Testis (tissue), 2 donors: ENCODE measurements at regions not wholly inside any gene's neighbourhood (a gene's known extent, or its start where the extent isn't known, plus 50 kb on each side); places are given as distances from the start of the nearest gene placed in this dataset.
A peak's percentile ranks its signal among the peaks of the same experiment; 100 is the strongest.

Experiments
- DNase-seq: peaks from one replicate; pipeline ENCODE4 v3.0.0-alpha.2; 2019
- H3K27ac ChIP-seq, 2 donors: fragments of 200-600 bp; sonication (generic); one replicate each; pipeline ENCODE4 v1.5.1; 2019
- H3K27me3 ChIP-seq: fragments of 200-600 bp; sonication (generic); one replicate; pipeline ENCODE4 v1.5.1; 2019
- H3K36me3 ChIP-seq: fragments of 200-600 bp; sonication (generic); one replicate; pipeline ENCODE4 v1.5.1; 2017; ENCODE audit warnings: low read depth; ENCODE audit errors: missing control alignments
- H3K4me1 ChIP-seq: fragments of 200-600 bp; sonication (generic); one replicate; pipeline ENCODE4 v1.5.1; 2019
- H3K4me3 ChIP-seq, 2 donors: fragments of 200-600 bp; sonication (generic); one replicate each; pipeline ENCODE4 v1.5.1; 2017 to 2019
- H3K9me3 ChIP-seq: fragments of 200-600 bp; sonication (generic); one replicate; pipeline ENCODE4 v1.5.1; 2017
- POLR2A ChIP-seq: fragments of 450-650 bp; IDR thresholded peaks from one replicate; pipeline ENCODE4 v1.6.1; 2017; ENCODE audit warnings: antibody characterized with exemption, mild to moderate bottlenecking, moderate library complexity
- WGBS, 2 donors: methylation state at CpG; one replicate each; pipeline ENCODE4 v1.1.5; 2018; 5-methylcytosine and 5-hydroxymethylcytosine counted together
- intact Hi-C: fragments of 100-400 bp; cut with DNase I; formaldehyde crosslinking; loops from one replicate; pipeline ENCODE4 v1.15.1; 2023; ENCODE audit warnings: low total_unique reads
- TF ChIP-seq, protein P1 (sequence below), 3 experiments: fragments of 450-650 bp in 2 of 3; fragments of 200-600 bp in 1 of 3; sonication (generic) in 1 of 3; IDR thresholded peaks; one replicate each; pipeline ENCODE4 v1.5.1; 2016 to 2019; ENCODE audit warnings: antibody characterized with exemption in 3 of 3, mild to moderate bottlenecking in 2 of 3, moderate library complexity in 1 of 3

DNA sequence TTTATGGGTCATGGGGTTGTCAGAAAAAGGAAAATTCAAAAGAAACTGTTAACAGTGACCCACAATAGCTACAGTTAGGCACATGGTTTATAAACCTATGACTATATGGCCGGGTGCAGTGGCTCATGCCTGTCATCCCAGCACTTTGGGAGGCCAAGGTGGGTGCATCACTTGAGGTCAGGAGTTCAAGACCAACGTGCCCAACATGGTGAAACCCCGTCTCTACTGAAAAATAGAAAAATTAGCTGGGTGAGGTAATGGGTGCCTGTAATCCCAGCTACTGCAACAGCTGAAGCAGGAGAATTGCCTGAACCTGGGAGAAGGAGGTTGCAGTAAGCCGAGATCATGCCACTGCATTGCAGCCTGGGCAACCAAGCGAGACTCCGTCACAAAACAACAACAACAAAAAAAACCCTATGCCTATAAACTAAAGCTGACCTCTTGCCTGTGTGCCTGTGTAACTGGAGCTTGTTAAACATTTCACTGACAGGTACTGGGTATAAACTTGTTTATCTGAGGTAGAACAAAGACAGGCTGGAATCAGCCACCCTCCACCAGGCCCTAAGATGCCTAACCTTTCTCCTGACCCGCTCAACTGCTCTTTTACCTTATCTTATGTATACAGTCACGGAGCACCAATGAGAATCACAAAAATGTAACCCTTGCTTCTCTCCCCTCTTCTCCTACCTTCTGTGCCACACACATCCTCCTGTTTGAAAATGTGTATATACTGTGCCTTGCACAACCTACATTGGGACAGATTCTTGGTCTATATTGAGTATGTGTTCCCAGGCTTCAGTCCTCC is 62.9 kb upstream of the ATF7IP2 start:
- WGBS, 2 donors, result 73 to 76% methylated on average over 8 of the region's 8 CpGs

DNA sequence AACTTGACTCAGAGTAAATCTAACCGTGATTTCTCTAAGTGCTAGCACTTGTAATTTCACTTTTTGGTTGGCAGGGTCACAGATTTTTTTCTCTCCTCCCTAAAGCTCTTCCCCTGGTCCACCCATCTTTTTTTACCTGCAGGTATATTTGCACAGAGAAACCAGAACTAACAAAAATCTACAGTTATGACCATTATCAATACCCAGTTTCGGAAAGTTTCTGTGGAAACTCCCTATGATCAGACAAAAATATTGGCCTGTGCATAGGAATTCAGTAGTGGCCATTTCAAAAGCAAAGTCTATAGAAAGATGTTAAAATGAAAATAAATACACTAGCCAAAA is 62.4 kb upstream of the ATF7IP2 start:
- Histone ChIP-seq H3K4me1 (peaks cover 7% of the 10 kb centered on the region), H3K36me3 (no peaks in the 10 kb centered on the region), H3K4me3 (no peak overlapping the region), H3K9me3 (no peaks in the 10 kb centered on the region), H3K27ac (no peak overlapping the region), H3K27me3 (no peaks in the 10 kb centered on the region)
- TF ChIP-seq, protein P1, sequence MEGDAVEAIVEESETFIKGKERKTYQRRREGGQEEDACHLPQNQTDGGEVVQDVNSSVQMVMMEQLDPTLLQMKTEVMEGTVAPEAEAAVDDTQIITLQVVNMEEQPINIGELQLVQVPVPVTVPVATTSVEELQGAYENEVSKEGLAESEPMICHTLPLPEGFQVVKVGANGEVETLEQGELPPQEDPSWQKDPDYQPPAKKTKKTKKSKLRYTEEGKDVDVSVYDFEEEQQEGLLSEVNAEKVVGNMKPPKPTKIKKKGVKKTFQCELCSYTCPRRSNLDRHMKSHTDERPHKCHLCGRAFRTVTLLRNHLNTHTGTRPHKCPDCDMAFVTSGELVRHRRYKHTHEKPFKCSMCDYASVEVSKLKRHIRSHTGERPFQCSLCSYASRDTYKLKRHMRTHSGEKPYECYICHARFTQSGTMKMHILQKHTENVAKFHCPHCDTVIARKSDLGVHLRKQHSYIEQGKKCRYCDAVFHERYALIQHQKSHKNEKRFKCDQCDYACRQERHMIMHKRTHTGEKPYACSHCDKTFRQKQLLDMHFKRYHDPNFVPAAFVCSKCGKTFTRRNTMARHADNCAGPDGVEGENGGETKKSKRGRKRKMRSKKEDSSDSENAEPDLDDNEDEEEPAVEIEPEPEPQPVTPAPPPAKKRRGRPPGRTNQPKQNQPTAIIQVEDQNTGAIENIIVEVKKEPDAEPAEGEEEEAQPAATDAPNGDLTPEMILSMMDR (IDR thresholded peaks at IDR 0.05), result no peak
- no peak for TF ChIP-seq POLR2A
- no peak for DNase-seq
- intact Hi-C loops, result no loop called here
- WGBS, 2 donors, result 65 to 76% methylated on average over 2 of the region's 2 CpGs

More for the DNA sequence above, 62.9 kb upstream of the ATF7IP2 start:
- Histone ChIP-seq H3K4me1 (peaks cover 7% of the 10 kb centered on the region), H3K27ac (peak overlapping the region in 1 of 2 donors; percentile 44), H3K4me3 (no peak overlapping the region), H3K36me3 (no peaks in the 10 kb centered on the region), H3K9me3 (no peaks in the 10 kb centered on the region), H3K27me3 (no peaks in the 10 kb centered on the region)
- no peak for TF ChIP-seq POLR2A
- TF ChIP-seq, protein P1 (IDR thresholded peaks at IDR 0.05), result no peak
- no peak for DNase-seq
- intact Hi-C loops, result no loop called here

DNA sequence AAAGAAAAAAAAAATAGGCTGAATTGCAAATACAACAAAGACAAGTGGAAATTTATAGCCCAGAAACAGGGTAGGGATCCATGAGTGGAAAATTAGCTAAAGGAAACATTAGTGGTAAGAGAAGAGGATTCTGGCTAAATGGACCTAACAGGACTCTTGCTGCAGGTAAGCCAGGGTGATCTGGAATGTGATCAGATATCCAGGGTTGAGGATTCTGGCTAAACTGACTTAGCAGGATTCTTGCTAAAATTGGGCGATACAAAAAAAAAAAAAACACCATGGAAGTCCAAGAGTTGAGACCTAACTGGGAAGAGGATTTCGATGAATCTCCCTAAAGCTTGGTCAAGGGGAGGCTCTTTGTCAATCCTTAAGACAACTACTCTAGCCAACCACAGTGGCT is 61.7 kb upstream of the ATF7IP2 start:
- Histone ChIP-seq H3K4me1 (peaks cover 7% of the 10 kb centered on the region), H3K4me3 (no peak overlapping the region), H3K9me3 (no peaks in the 10 kb centered on the region), H3K27me3 (no peaks in the 10 kb centered on the region), H3K36me3 (no peaks in the 10 kb centered on the region), H3K27ac (no peak overlapping the region)
- 95 to 100% methylated on average over 2 of the region's 2 CpGs for WGBS, 2 donors
- TF ChIP-seq, protein P1 (IDR thresholded peaks at IDR 0.05), result no peak
- no peak for TF ChIP-seq POLR2A
- intact Hi-C loops, result no loop called here
- DNase-seq, result no peak

DNA sequence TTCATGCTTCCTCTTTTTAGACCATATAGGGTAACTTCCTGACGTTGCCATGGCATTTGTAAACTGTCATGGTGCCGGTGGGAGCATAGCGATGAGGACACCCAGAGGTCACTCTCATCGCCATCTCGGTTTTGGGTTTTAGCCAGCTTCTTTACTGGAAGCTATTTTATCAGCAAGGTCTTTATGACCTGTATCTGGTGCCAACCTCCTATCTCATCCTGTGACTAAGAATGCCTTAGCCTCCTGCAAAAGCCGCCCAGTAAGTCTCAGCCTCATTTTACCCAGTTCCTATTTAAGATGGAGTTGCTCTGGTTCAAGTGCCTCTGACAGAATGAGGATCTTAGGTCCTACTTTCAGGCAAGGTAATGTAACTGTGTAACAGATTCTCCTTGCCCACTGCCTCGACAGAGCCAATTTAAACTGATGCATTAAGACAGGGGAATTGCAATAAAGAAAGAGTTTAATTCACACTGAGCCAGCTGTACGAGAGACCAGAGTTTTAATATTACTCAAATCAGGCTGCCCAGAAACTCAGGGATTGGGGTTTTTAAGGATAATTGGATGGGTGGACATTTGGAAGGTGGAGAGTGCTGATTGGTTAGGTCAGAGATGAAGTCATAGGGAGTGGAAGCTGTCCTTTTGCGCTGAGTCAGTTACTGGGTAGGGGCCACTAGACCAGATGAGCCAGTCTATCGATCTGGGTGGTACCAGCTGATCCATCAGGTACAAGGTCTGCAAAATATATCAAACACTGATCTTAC is 59.9 kb upstream of the ATF7IP2 start:
- Histone ChIP-seq H3K4me1 (peaks cover 8% of the 10 kb centered on the region), H3K9me3 (no peaks in the 10 kb centered on the region), H3K4me3 (no peak overlapping the region), H3K27ac (peak overlapping the region in 1 of 2 donors; percentile 20), H3K27me3 (no peaks in the 10 kb centered on the region), H3K36me3 (no peaks in the 10 kb centered on the region)
- TF ChIP-seq, protein P1 (IDR thresholded peaks at IDR 0.05), result no peak
- no peak for TF ChIP-seq POLR2A
- intact Hi-C loops, result no loop called here
- WGBS, 2 donors, result 57 to 58% methylated on average over 10 of the region's 10 CpGs
- peak; percentile 84 for DNase-seq
